ENCODE measurements at regions not wholly inside any gene's neighbourhood (a gene's known extent, or its start where the extent isn't known, plus 50 kb on each side); places are given as distances from the start of the nearest gene placed in this dataset.

DNA sequence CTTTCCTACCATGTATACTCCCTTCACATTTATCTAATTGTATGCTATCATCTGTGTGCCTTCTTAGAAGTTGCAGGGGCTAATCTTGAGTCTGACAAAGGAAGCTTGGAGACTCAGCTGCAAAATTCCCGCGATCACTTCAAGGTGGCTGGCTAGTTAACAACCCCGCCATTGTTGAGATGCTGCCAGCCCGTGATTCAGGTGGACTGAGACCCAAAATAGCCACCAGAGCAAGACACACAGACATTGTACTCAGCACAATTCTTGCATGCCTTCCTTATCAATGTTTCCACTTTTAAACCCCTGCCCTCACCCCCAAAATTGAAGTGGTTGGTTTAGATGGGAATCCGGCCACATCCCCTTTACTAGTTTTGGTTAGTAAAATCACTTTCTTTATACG lies 225.8 kb upstream of the ZNF717 start:
- no peak for DNase-seq

- no peak for DNase-seq
Observed at GRCh38 chr3:76015496-76015895, 230.1 kb upstream of the ZNF717 start.

- DNase-seq = no peak
Observed at GRCh38 chr3:76016111-76016510, 230.8 kb upstream of the ZNF717 start.

DNA sequence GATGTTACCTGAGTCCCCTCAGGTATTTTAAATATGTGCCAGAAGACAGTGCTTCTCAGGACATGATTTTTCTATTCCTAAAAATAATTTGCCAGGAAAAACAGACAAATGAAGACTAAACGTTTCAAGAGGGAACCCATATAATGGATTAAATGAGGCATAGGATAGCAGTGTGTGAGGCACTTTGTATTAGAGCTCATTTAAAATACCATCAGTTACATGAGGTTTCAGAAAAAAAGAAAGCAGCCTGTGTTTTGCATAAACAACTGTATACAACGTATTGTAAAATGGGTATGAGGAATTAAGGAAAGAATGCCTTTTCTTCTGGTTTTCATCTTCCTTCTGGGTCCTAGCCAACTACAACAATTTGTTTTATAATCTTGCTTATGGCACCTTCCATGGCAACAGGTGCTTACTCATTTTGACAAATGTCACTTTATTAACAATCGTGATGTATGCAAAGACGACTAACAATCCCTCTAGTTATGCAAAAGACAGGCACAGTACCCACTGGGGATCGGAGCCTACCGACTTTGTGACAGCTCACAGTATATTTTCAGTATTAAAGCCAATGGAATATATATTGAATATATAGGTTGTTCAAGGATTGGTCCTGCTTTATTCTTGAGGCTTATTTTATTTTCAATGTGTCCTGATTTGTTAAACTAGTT lies 231.6 kb upstream of the ZNF717 start:
- no peak for DNase-seq

DNA sequence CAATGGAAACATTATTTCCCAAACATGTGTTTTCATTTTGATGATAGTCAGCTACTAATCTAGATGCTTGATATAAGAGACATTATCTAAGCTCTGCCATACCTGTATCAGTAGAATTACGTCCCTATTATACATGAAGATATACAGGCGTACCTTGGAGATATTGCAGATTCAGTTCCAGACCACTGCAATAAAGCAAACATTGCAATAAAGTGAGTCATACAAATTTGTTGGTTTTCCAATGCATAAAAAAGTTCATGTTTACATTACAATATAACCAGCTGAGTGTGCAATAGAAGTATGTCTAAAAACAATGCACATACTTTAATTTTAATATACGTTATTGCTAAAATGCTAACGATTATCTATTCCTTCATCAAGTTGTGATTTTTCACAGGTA lies 236.0 kb upstream of the ZNF717 start:
- no peak for DNase-seq

DNA sequence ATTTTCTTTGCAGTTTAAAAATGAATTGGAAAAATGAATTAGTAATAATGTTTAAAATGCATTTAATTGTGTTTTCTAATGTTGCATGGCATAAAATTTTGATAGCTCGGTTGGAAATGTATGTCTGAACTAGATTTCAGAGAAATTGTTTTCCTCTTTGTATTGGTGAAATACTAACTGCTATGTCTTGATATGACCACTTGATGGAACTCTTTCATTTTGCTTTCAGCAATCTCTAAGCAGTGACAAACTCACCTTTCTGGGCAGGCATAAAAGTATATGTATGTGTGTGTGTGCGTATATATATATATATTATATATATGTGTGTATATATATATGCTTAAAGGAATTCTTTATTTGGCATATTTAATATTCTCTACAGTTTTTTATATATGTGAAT lies 239.3 kb upstream of the ZNF717 start:
- no peak for DNase-seq

- no peak for DNase-seq
Observed at GRCh38 chr3:76025561-76025960, 240.2 kb upstream of the ZNF717 start.

- DNase-seq = no peak
Observed at GRCh38 chr3:76026379-76026778, 241.0 kb upstream of the ZNF717 start.

DNA sequence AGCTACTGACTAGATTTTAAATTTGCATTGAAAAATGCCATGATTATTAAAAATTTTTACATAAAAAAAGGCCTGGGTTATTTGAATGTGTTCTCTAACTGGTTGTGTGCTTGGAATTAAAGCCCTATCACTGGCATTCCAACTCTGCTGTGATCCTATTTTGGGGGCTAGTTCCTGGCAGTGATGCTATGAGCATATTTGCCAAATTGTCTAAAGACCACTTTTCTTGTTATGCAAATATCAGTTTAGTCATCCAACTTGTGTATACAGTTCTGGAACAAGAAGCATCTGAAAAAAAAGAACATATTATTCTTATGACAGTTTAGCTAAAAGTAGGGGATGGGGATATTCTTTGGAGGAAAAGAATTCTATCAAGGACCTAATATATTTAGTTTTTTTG lies 243.4 kb upstream of the ZNF717 start:
- no peak for DNase-seq

- no peak for DNase-seq
Observed at GRCh38 chr3:76034649-76035048, 249.3 kb upstream of the ZNF717 start.

GRCh38 chr3:76035117-76035516 lies 249.8 kb upstream of the ZNF717 start:
- DNase-seq = no peak

- DNase-seq = no peak
Observed at GRCh38 chr3:76038949-76039348, 253.6 kb upstream of the ZNF717 start.

DNA sequence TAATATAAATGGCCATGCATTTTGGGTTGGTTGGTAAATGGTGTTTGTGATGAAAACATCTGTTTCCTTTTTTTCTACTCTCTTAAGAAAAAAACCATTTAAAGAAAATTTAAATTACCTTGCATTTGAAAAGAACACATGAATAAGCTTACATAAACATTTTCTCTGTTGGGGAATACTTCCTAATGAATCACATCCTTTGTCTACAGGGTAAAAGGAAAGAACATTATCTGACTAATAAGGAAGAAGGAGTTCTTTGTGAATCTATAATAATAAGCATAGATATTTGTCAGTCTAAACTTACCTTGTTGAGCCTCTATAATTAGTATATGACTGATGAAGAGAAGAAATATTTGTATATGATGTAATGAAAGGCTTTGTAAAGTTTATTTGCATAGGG lies 254.1 kb upstream of the ZNF717 start:
- no peak for DNase-seq

DNA sequence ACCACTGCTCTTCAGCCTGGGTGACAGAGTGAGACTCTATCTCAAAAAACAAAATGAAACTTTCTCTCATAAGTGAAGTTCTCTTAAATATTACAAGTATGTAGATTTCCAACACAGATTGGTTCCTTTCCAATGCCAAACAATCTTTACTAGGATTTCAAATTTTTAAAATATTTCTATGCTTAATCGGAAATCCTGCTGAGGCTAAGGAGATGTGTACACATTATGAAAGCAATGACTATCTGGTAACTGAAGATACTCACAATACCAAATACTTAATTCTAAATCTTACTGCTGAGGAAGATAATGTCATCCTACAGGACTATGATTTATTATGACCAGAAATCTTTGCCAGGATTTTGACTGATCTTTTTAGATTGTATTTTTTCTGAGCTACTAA lies 255.6 kb upstream of the ZNF717 start:
- DNase-seq = no peak

GRCh38 chr3:76043746-76044145 lies 258.4 kb upstream of the ZNF717 start:
- DNase-seq = no peak

GRCh38 chr3:76044601-76045600 lies 259.6 kb upstream of the ZNF717 start:
- peak; percentile 8 for DNase-seq

- no peak for DNase-seq
Observed at GRCh38 chr3:76047368-76047767, 262.0 kb upstream of the ZNF717 start.

- DNase-seq = no peak
Observed at GRCh38 chr3:76049776-76050175, 264.4 kb upstream of the ZNF717 start.

DNA sequence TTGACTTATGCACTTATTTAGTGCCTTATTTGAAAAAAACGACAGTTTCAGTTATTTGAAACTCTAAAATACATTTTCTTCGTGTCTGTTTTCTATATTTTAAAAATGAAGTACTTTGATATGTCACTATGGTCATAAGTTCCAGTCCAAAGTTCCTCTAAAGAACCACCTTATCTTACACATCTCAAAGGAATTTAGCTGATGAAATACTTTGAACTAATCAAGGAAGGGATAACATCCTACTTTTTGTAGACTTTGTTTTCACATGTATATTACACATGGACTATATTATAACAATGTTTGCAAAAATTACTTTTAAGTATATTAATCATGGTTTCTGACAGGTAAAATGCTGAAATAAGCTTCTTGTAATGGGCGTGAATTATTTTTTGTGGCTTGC lies 265.8 kb upstream of the ZNF717 start:
- DNase-seq = no peak

DNA sequence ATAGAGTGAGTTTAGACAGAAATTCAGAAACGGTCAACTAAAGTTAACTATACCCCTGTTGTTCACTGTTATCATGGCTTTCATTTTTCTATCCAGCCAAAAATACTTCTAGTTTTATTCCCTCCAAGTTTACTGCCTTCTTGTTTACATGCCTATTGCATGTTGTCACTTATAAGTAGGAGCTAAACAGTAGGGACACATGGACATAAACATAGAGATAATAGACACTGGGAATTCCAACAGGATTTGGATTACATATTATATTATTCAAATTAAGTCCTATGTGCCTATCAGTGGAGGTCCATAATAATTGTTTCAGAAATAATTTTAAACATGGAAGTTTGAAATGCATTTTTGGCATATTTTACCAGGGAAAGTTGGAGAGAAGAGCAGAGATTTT lies 269.1 kb upstream of the ZNF717 start:
- DNase-seq = no peak

- no peak for DNase-seq
Observed at GRCh38 chr3:76061654-76062053, 276.3 kb upstream of the ZNF717 start.

- no peak for DNase-seq
Observed at GRCh38 chr3:76063019-76063418, 277.7 kb upstream of the ZNF717 start.

DNA sequence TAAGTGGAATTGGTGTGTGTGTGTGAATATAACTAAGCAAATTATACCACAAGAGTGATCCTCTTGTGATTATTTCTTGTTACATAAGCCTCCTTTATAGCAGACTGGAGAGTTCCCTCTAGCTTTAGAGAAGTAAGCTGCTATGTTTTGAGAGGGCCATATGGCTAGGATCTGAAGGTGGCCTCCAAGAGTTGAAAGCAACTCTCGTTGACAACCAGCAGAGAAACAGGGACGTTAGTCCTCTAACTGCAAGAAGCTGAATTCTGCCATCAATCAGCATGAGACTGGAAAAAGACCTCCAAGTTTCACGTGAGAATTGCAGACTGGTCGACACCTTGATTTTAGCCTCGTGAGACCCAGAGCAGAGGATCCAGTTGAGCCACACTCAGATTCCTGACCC lies 278.5 kb upstream of the ZNF717 start:
- DNase-seq = no peak

DNA sequence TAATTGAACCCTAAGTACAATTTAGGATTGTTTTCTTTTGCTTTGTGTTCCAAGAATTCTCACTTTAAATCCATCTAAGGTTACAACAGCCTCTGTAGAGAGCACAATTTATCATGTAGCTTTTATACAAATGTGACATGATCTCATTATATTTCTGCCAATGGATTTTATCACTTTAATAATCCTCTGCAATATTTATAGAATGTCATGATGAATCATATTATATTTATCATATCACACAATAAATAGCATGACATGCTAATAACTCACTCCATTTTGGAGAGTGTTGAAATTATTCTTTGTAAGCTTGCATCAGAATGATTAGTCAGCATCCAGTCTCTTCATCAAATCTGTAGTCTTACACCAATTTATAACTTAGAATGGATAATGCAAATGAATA lies 280.6 kb upstream of the ZNF717 start:
- no peak for DNase-seq

All from inflammatory macrophage treated with lipopolysaccharide for 4 hours (primary cell).